Keratinocyte (primary cell): ENCODE measurements at regions not wholly inside any gene's neighbourhood (a gene's known extent, or its start where the extent isn't known, plus 50 kb on each side); places are given as distances from the start of the nearest gene placed in this dataset.

Source experiments
- CTCF ChIP-seq, 3 experiments: IDR thresholded peaks in 1 of 3; conservative IDR thresholded peaks in 1 of 3; optimal IDR thresholded peaks in 1 of 3; 2 replicates in 2 of 3; 3 replicates in 1 of 3; pipeline versions ENCODE3 to v1.5.1; 2011; ENCODE audit warnings: low read length in 3 of 3, mild to moderate bottlenecking in 3 of 3, moderate library complexity in 2 of 3, control low read depth in 1 of 3, inconsistent platforms in 1 of 3; ENCODE audit not compliant: insufficient read depth in 2 of 3; ENCODE audit errors: extremely low read depth in 1 of 3
- EZH2 ChIP-seq: IDR thresholded peaks from one replicate; pipeline ENCODE4 v1.6.1; 2012; ENCODE audit warnings: inconsistent platforms, mild to moderate bottlenecking, low read length, moderate library complexity

- TF ChIP-seq CTCF (optimal IDR thresholded peaks at IDR 0.05 in 1 of 3, IDR thresholded peaks at IDR 0.05 in 1 of 3, conservative IDR thresholded peaks at IDR 0.05 in 1 of 3; ENCODE audit: extremely low read depth in 1 of 3, insufficient read depth in 2 of 3, low read length in 3 of 3): no peak
- TF ChIP-seq EZH2: no peak
Measured at GRCh38 chr2:19576411-19576810, 218.0 kb upstream of the OSR1 start.
